Calu3 (cell line): ENCODE measurements at regions not wholly inside any gene's neighbourhood (a gene's known extent, or its start where the extent isn't known, plus 50 kb on each side); places are given as distances from the start of the nearest gene placed in this dataset.
"Not testable (repeated sequence)": the region's sequence is repeated elsewhere in the genome, so short reads cannot be mapped to it uniquely, and the experiment has no call there.

Experiments
- BruUV-seq: library from RNA; stranded (reverse); fragments of 400-500 nt; replicated peaks from 2 replicates; lab custom pipeline; 2021; lab: Mats Ljungman, UMichigan
- CTCF ChIA-PET: fragments of 300-600 bp; sonication (Branson Sonifier 250); formaldehyde crosslinking; loops from one replicate; lab custom pipeline; 2022; ENCODE audit warnings: antibody characterized with exemption; lab: Charles Lee
- DNase-seq: peaks from one replicate; pipeline ENCODE4 v3.0.0; 2022
- H3K27ac Mint-ChIP-seq: one replicate; pipeline ENCODE4 v1.8.0; 2022; ENCODE audit warnings: mixed read lengths; ENCODE audit not compliant: unreplicated experiment
- H3K27me3 Mint-ChIP-seq: one replicate; pipeline ENCODE4 v1.8.0; 2022; ENCODE audit warnings: mixed read lengths; ENCODE audit not compliant: unreplicated experiment
- H3K36me3 Mint-ChIP-seq: one replicate; pipeline ENCODE4 v1.8.0; 2022; ENCODE audit warnings: mild to moderate bottlenecking, moderate library complexity, mixed read lengths; ENCODE audit not compliant: insufficient read depth, unreplicated experiment
- H3K4me1 Mint-ChIP-seq: one replicate; pipeline ENCODE4 v1.8.0; 2022; ENCODE audit warnings: mild to moderate bottlenecking, low read depth, mixed read lengths; ENCODE audit not compliant: unreplicated experiment
- H3K4me3 Mint-ChIP-seq: one replicate; pipeline ENCODE4 v1.8.0; 2022; ENCODE audit warnings: mild to moderate bottlenecking, low read depth, moderate library complexity, mixed read lengths; ENCODE audit not compliant: unreplicated experiment
- H3K9me3 Mint-ChIP-seq: one replicate; pipeline ENCODE4 v1.8.0; 2022; ENCODE audit warnings: low read depth, mixed read lengths; ENCODE audit not compliant: unreplicated experiment
- intact Hi-C: fragments of 100-400 bp; cut with micrococcal nuclease; formaldehyde crosslinking; loops from one replicate; pipeline ENCODE4 v1.10.0; 2022; ENCODE audit not compliant: unreplicated experiment
- TF ChIP-seq, protein P1 (sequence below): fragments of 200-600 bp; IDR thresholded peaks from one replicate; pipeline ENCODE4 v1.8.0; 2022; ENCODE audit warnings: antibody characterized with exemption; ENCODE audit not compliant: unreplicated experiment

DNA sequence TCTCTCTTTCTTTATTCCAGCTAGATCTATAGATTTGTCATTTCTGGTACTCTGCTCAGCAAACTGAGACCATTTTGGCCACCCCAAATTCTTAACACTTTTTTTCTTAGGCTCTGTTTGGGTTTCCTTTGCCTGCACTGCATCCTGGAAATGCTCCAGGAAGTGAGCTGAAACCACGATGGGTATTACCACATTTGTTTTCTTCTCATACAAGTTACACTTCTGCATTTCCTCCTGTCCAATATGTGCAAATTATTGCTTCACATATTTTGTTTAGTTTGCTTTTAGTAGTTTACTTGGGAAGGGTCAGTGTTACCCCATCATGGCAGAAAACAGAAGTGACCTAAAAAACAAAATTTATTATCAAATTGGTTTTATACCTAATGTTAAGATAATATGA, 498.6 kb upstream of the GRIN3A start:
- no peak overlapping the region for H3K27ac Mint-ChIP-seq
- no peaks in the 10 kb centered on the region for H3K36me3 Mint-ChIP-seq
- TF ChIP-seq, protein P1, sequence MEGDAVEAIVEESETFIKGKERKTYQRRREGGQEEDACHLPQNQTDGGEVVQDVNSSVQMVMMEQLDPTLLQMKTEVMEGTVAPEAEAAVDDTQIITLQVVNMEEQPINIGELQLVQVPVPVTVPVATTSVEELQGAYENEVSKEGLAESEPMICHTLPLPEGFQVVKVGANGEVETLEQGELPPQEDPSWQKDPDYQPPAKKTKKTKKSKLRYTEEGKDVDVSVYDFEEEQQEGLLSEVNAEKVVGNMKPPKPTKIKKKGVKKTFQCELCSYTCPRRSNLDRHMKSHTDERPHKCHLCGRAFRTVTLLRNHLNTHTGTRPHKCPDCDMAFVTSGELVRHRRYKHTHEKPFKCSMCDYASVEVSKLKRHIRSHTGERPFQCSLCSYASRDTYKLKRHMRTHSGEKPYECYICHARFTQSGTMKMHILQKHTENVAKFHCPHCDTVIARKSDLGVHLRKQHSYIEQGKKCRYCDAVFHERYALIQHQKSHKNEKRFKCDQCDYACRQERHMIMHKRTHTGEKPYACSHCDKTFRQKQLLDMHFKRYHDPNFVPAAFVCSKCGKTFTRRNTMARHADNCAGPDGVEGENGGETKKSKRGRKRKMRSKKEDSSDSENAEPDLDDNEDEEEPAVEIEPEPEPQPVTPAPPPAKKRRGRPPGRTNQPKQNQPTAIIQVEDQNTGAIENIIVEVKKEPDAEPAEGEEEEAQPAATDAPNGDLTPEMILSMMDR = no peak
- CTCF ChIA-PET = no interaction called here
- no peak for DNase-seq
- no peak overlapping the region for H3K4me3 Mint-ChIP-seq
- no TSS peak for BruUV-seq
- H3K27me3 Mint-ChIP-seq = no peaks in the 10 kb centered on the region
- intact Hi-C loops = no loop called here
- H3K4me1 Mint-ChIP-seq = no peaks in the 10 kb centered on the region
- H3K9me3 Mint-ChIP-seq = no peaks in the 10 kb centered on the region

DNA sequence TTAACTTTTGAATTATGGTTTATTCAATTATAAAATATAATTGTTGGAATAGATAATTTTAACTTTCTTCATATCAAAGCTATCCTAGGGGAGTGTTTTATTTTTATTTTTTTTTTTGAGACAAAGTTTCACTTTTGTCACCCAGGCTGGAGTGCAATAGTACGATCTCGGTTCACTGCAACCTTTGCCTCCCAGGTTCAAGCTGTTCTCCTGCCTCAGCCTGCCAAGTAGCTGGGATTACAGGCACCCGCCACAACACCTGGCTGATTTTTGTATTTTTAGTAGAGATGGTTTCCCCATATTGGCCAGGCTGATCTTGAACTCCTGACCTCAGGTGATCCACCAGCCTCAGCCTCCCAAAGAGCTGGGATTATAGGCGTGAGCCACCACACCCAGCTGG, 489.0 kb upstream of the GRIN3A start:
- CTCF ChIA-PET, H3K27me3 Mint-ChIP-seq, H3K9me3 Mint-ChIP-seq, H3K4me3 Mint-ChIP-seq, H3K36me3 Mint-ChIP-seq, DNase-seq, intact Hi-C loops, H3K4me1 Mint-ChIP-seq, BruUV-seq, H3K27ac Mint-ChIP-seq: not testable (repeated sequence)

DNA sequence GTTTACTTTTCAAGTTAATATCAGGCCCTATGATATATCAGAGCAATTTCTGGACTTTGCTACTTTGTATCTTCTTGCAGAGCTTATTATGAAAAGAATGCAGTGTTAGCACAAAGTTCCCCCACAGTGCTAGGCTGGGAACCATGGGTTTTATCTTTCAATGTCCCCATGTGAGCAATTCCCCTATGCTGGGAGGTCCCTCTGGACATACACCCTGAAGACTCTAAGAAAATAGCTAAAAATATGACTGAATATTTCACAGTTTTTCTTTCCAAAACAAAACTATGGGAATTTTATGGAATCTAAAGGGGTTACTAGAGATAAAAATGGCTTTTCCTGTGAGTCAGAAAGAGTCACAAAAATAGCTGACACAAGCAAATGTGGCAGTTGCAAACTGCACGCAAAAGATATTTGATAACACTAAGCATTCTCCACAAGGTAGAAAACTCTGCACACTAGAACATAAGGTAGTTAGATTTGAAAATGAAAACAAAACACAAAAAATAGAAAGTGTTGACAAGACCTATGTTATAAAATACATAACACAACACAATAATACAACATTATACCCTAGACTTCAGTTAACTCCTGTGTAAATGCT, 487.5 kb upstream of the GRIN3A start:
- no peaks in the 10 kb centered on the region for H3K9me3 Mint-ChIP-seq
- no TSS peak for BruUV-seq
- peaks cover 8% of the 10 kb centered on the region for H3K4me1 Mint-ChIP-seq
- H3K36me3 Mint-ChIP-seq = no peaks in the 10 kb centered on the region
- TF ChIP-seq, protein P1 = no peak
- no peaks in the 10 kb centered on the region for H3K27me3 Mint-ChIP-seq
- DNase-seq = no peak
- no peak overlapping the region for H3K4me3 Mint-ChIP-seq
- intact Hi-C loops = no loop called here
- H3K27ac Mint-ChIP-seq = no peak overlapping the region
- CTCF ChIA-PET = no interaction called here

DNA sequence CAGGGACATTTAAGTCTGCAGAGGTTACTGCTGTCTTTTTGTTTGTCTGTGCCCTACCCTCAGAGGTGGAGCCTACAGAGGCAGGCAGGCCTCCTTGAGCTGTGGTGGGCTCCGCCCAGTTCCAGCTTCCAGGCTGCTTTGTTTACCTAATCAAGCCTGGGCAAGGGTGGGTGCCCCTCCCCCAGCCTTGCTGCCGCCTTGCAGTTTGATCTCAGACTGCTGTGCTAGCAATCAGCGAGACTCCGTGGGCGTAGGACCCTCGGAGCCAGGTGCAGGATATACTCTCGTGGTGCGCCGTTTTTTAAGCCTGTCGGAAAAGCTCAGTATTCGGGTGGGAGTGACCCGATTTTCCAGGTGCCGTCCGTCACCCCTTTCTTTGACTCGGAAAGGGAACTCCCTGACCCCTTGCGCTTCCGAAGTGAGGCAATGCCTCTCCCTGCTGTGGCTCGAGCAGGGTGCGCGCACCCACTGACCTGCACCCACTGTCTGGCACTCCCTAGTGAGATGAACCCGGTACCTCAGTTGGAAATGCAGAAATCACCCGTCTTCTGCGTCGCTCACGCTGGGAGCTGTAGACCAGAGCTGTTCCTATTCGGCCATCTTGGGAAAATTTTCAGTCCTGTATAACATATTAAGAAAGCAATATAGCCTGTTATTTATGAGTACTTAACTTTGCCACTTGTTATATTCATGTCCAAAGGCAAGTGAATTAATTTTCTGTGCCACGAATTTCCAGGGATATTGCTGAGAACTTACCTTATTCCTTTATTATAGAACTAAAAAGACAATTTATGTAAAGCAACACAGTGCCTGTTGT, 485.1 kb upstream of the GRIN3A start:
- H3K27me3 Mint-ChIP-seq, BruUV-seq, H3K4me1 Mint-ChIP-seq, H3K9me3 Mint-ChIP-seq, CTCF ChIA-PET, H3K4me3 Mint-ChIP-seq, H3K27ac Mint-ChIP-seq, intact Hi-C loops, H3K36me3 Mint-ChIP-seq, DNase-seq: not testable (repeated sequence)

DNA sequence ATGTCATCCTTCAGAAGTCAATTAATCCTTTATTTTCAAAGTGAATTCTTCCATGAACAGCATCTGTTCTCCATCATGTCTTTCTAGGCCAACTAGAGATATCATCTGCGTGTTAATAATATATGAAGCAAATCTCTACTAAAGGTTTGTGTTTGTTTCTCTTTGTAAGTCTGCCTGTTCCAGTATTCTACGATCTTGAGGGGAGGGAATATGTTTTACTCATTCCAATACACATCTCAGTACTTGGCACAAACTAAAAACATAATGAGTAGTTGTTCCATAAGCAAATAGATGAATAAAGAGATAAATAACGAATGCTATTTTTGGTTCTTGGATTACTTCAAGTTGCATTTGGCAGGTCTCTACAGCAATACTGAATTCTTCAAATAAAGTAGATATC, 470.7 kb upstream of the GRIN3A start:
- Mint-ChIP-seq H3K27me3 (no peaks in the 10 kb centered on the region), H3K27ac (no peak overlapping the region), H3K4me1 (no peaks in the 10 kb centered on the region), H3K4me3 (no peak overlapping the region), H3K9me3 (no peaks in the 10 kb centered on the region), H3K36me3 (no peaks in the 10 kb centered on the region)
- CTCF ChIA-PET = no interaction called here
- BruUV-seq = no TSS peak
- no peak for DNase-seq
- TF ChIP-seq, protein P1 = no peak
- intact Hi-C loops = no loop called here
